ENCODE measurements at regions not wholly inside any gene's neighbourhood (a gene's known extent, or its start where the extent isn't known, plus 50 kb on each side); places are given as distances from the start of the nearest gene placed in this dataset.

- Histone ChIP-seq H2BK120ac (replicated peaks; ENCODE audit: low read depth, low read length) (no peak overlapping the region), H3K9ac (replicated peaks in 1 of 4; ENCODE audit: extremely low read depth in 1 of 4, low read depth in 3 of 4, low read length in 3 of 4) (no peak overlapping the region), H3K56ac (replicated peaks; ENCODE audit: insufficient read length, low read depth, low read length) (no peak overlapping the region), H3K9me3 (ENCODE audit: insufficient read depth in 2 of 2, low read depth in 1 of 2, low read length in 1 of 2) (no peaks in the 10 kb centered on the region), H4K5ac (ENCODE audit: insufficient read length, low read depth, low read length) (no peak overlapping the region), H2BK5ac (ENCODE audit: low read depth, low read length) (no peak overlapping the region), H3K18ac (ENCODE audit: extremely low read depth, low read length) (no peak overlapping the region), H2BK15ac (ENCODE audit: low read length) (0 out of 2 replicates have a peak overlapping the region, but pooled peaks have one; percentile 54), H4K8ac (ENCODE audit: extremely low read depth, insufficient read depth, low read length) (no peak overlapping the region), H3K27ac (ENCODE audit: low read depth, low read length) (no peak overlapping the region), H2BK12ac (ENCODE audit: low read depth, low read length) (no peak overlapping the region), H3K23me2 (ENCODE audit: low read depth, low read length) (no peaks in the 10 kb centered on the region), H3K4me3 (ENCODE audit: extremely low read depth in 1 of 4, insufficient read depth in 2 of 4, low read depth in 3 of 4, low read length in 4 of 4) (no peak overlapping the region), H4K20me1 (replicated peaks in 1 of 2; ENCODE audit: control insufficient read depth in 1 of 2, insufficient read depth in 2 of 2, low read length in 2 of 2) (no peaks in the 10 kb centered on the region), H3K36me3 (ENCODE audit: control insufficient read depth in 2 of 4, insufficient read depth in 4 of 4, low read length in 3 of 4) (no peaks in the 10 kb centered on the region), H3K4me2 (ENCODE audit: insufficient read depth in 1 of 2, low read depth in 2 of 2, low read length in 2 of 2) (no peak overlapping the region), H3K23ac (ENCODE audit: insufficient read length) (no peak overlapping the region), H4K91ac (replicated peaks; ENCODE audit: insufficient read length, low read length) (no peak overlapping the region), H3K27me3 (replicated peaks in 1 of 4; ENCODE audit: control insufficient read depth in 3 of 4, extremely low read depth in 1 of 4, insufficient read depth in 3 of 4, low read length in 3 of 4) (peaks cover 0 to 4% (median 2%) of the 10 kb centered on the region in 4 experiments; a peak in 2 of 7 replicates), H3K4ac (replicated peaks; ENCODE audit: insufficient read length, low read depth, low read length) (no peak overlapping the region), H3K14ac (ENCODE audit: insufficient read length) (no peak overlapping the region), H2BK20ac (ENCODE audit: low read length) (no peak overlapping the region), H2AK5ac (ENCODE audit: low read depth, low read length) (no peak overlapping the region), H2AFZ (ENCODE audit: low read length) (no peak overlapping the region), H3K79me2 (ENCODE audit: control insufficient read depth in 1 of 2, insufficient read depth in 2 of 2, low read length in 2 of 2) (no peaks in the 10 kb centered on the region), H3K4me1 (replicated peaks in 1 of 4; ENCODE audit: control insufficient read depth in 3 of 4, insufficient read depth in 4 of 4, low read length in 3 of 4) (peaks cover 0 to 9% (median 2%) of the 10 kb centered on the region in 4 experiments; a peak in 5 of 7 replicates), H3K79me1 (ENCODE audit: low read depth, low read length) (no peaks in the 10 kb centered on the region)
- WGBS, 2 experiments (ENCODE audit: extremely low coverage in 1 of 2, insufficient coverage in 1 of 2, insufficient read length in 1 of 2, insufficient replicate concordance in 2 of 2, low coverage in 1 of 2, low lambda C conversion rate in 2 of 2, missing lambda C conversion rate in 1 of 2) = 93% methylated on average over 9 of the region's 9 CpGs; no CpG with 5 or more reads in 1 of the 2 experiments
- TF ChIP-seq RXRA (IDR thresholded peaks at IDR 0.05; ENCODE audit: insufficient read depth, low read depth, low read length) (no peak), HDAC6 (IDR thresholded peaks at IDR 0.05; ENCODE audit: low read depth, low read length) (no peak), EGR1 (IDR thresholded peaks at IDR 0.05; ENCODE audit: borderline replicate concordance, low read depth, low read length) (no peak), ATF3 (IDR thresholded peaks at IDR 0.05; ENCODE audit: insufficient read depth, low read depth, low read length) (no peak), SP2 (IDR thresholded peaks at IDR 0.05; ENCODE audit: low read length) (no peak), BCL11A (IDR thresholded peaks at IDR 0.05; ENCODE audit: low read depth in 2 of 2, low read length in 2 of 2) (no peak), SRF (IDR thresholded peaks at IDR 0.05; ENCODE audit: low read depth, low read length) (no peak)
- FAIRE-seq = no peak
- CTCF ChIA-PET (ENCODE audit: partially characterized antibody) = interaction anchor here (0.6 to 1.1 kb wide), 4 partner anchors 21 to 1311 kb away, joined by 3 to 4 read pairs (median 3); no protein-coding TSS in a partner anchor
- POLR2A ChIA-PET (ENCODE audit: partially characterized antibody) = no interaction called here
- DNase-seq (ENCODE audit: low read depth in 1 of 2, low spot score in 2 of 2) = no peak
These were observed 162.1 kb upstream of the SH3BP4 start for GRCh38 chr2:234789556-234790325.
